Endothelial cell of umbilical vein (primary cell): ENCODE measurements at regions not wholly inside any gene's neighbourhood (a gene's known extent, or its start where the extent isn't known, plus 50 kb on each side); places are given as distances from the start of the nearest gene placed in this dataset.
"Not testable (repeated sequence)": the region's sequence is repeated elsewhere in the genome, so short reads cannot be mapped to it uniquely, and the experiment has no call there.

Source experiments
- BruUV-seq: library from RNA; stranded (reverse); fragments of 400-500 nt; replicated peaks from 2 replicates; lab custom pipeline; 2021; lab: Mats Ljungman, UMichigan
- CTCF ChIA-PET: fragments of 300-600, 350-600 bp; sonication (Branson Sonifier 250); formaldehyde crosslinking; loops from one replicate; lab custom pipeline; 2021; ENCODE audit warnings: antibody characterized with exemption, inconsistent platforms; lab: Charles Lee
- POLR2A ChIA-PET: fragments of 300-600, 350-600 bp; sonication (Branson Sonifier 250); formaldehyde crosslinking; loops from one replicate; lab custom pipeline; 2021; ENCODE audit warnings: antibody characterized with exemption, inconsistent platforms; lab: Charles Lee
- DNase-seq: peaks from one replicate; pipeline ENCODE4 v3.0.0-alpha.2; 2011; ENCODE audit warnings: low read depth, low spot score
- FAIRE-seq: peaks from 2 replicates; lab custom pipeline; 2011; peaks lifted over from hg19 to GRCh38; lab: Jason Lieb, UNC
- H2AFZ ChIP-seq: 2 replicates; pipeline ENCODE4 v1.6.0; 2012; ENCODE audit warnings: low read depth, low read length, control low read depth, inconsistent platforms
- H3K27ac ChIP-seq: 2 replicates; pipeline ENCODE4 v1.5.1; 2011; ENCODE audit warnings: low read depth, mild to moderate bottlenecking, control low read depth, low read length, moderate library complexity; ENCODE audit not compliant: insufficient read depth
- H3K27me3 ChIP-seq, 2 experiments: 2 replicates each; pipeline versions ENCODE4 v1.6.0 to v1.6.1; 2011; ENCODE audit warnings: low read length in 2 of 2, mixed read lengths in 1 of 2; ENCODE audit not compliant: control insufficient read depth in 2 of 2, insufficient read depth in 2 of 2
- H3K36me3 ChIP-seq, 2 experiments: 2 replicates in 1 of 2; 3 replicates in 1 of 2; pipeline ENCODE4 v1.5.1; 2011; ENCODE audit warnings: low read length in 2 of 2, mild to moderate bottlenecking in 1 of 2, moderate library complexity in 1 of 2; ENCODE audit not compliant: control insufficient read depth in 2 of 2, insufficient read depth in 2 of 2; ENCODE audit errors: extremely low read depth in 1 of 2
- H3K4me1 ChIP-seq: 3 replicates; pipeline ENCODE4 v1.5.1; 2011; ENCODE audit warnings: mild to moderate bottlenecking, low read length; ENCODE audit not compliant: control insufficient read depth, insufficient read depth; ENCODE audit errors: extremely low read depth
- H3K4me2 ChIP-seq: 2 replicates; pipeline ENCODE4 v1.6.1; 2011; ENCODE audit warnings: low read length, control low read depth, mixed read lengths; ENCODE audit not compliant: insufficient read depth
- H3K4me3 ChIP-seq, 3 experiments: fragments of 200-600 bp in 1 of 3; sonication (generic), shearing (Covaris generic) in 1 of 3; replicated peaks in 1 of 3; 2 replicates each; pipeline ENCODE4 v1.5.1; 2011 to 2016; ENCODE audit warnings: control low read depth in 3 of 3, low read length in 3 of 3, mild to moderate bottlenecking in 2 of 3, inconsistent platforms in 1 of 3, low read depth in 1 of 3, moderate library complexity in 1 of 3; ENCODE audit not compliant: insufficient read depth in 1 of 3
- H3K79me2 ChIP-seq: 2 replicates; pipeline ENCODE4 v1.6.0; 2012; ENCODE audit warnings: low read length, inconsistent platforms; ENCODE audit not compliant: control insufficient read depth, insufficient read depth
- H3K9ac ChIP-seq: replicated peaks from 2 replicates; pipeline ENCODE3; 2011; ENCODE audit warnings: low read length, control low read depth; ENCODE audit not compliant: insufficient read depth; ENCODE audit errors: extremely low read depth
- H3K9me1 ChIP-seq: replicated peaks from 3 replicates; pipeline ENCODE4 v1.6.0; 2011; ENCODE audit warnings: mild to moderate bottlenecking, low read length; ENCODE audit not compliant: control insufficient read depth, insufficient read depth; ENCODE audit errors: extremely low read depth
- H3K9me3 ChIP-seq: replicated peaks from 2 replicates; pipeline ENCODE4 v1.5.1; 2012; ENCODE audit warnings: low read length, inconsistent platforms; ENCODE audit not compliant: control insufficient read depth, insufficient read depth
- H4K20me1 ChIP-seq: replicated peaks from 2 replicates; pipeline ENCODE3; 2011; ENCODE audit warnings: mild to moderate bottlenecking, low read length; ENCODE audit not compliant: control insufficient read depth, insufficient read depth; ENCODE audit errors: extremely low read depth
- CTCF ChIP-seq, 2 donors: IDR thresholded peaks; 1 replicate in 1 of 2; 2 replicates in 1 of 2; pipeline ENCODE4 v1.5.1; 2011; ENCODE audit warnings: low read length in 2 of 2, mild to moderate bottlenecking in 2 of 2, moderate library complexity in 2 of 2, control low read depth in 1 of 2, inconsistent platforms in 1 of 2, low read depth in 1 of 2; ENCODE audit not compliant: insufficient read depth in 1 of 2; ENCODE audit errors: extremely low read depth in 1 of 2
- EZH2 ChIP-seq: IDR thresholded peaks from 2 replicates; pipeline ENCODE4 v1.6.1; 2012; ENCODE audit warnings: borderline replicate concordance, low read depth, mild to moderate bottlenecking, moderate library complexity, low read length, inconsistent platforms; ENCODE audit not compliant: severe bottlenecking
- FOS ChIP-seq: IDR thresholded peaks from 2 replicates; pipeline ENCODE4 v1.6.1; 2011; ENCODE audit warnings: mild to moderate bottlenecking, low read length, moderate library complexity, borderline replicate concordance; ENCODE audit not compliant: insufficient read depth
- GATA2 ChIP-seq: IDR thresholded peaks from 2 replicates; pipeline ENCODE4 v1.7.0; 2011; ENCODE audit warnings: low read depth, mild to moderate bottlenecking, moderate library complexity, mixed read lengths, low read length; ENCODE audit not compliant: insufficient read length, insufficient read depth
- JUN ChIP-seq: IDR thresholded peaks from 2 replicates; pipeline ENCODE4 v1.6.1; 2011; ENCODE audit warnings: borderline replicate concordance, low read depth; ENCODE audit not compliant: insufficient read length, insufficient read depth
- MAX ChIP-seq: IDR thresholded peaks from 2 replicates; pipeline ENCODE4 v1.6.1; 2011; ENCODE audit not compliant: insufficient read depth, insufficient read length
- MYC ChIP-seq: IDR thresholded peaks from one replicate; pipeline ENCODE4 v1.6.1; 2011; ENCODE audit warnings: mild to moderate bottlenecking, low read depth, low read length
- POLR2A ChIP-seq: IDR thresholded peaks from 2 replicates; pipeline ENCODE4 v1.6.1; 2012; ENCODE audit warnings: low read depth, mild to moderate bottlenecking, control low read depth, low read length
- POLR2AphosphoS5 ChIP-seq: IDR thresholded peaks from 2 replicates; pipeline ENCODE4 v1.6.1; 2012; ENCODE audit warnings: low read depth, mild to moderate bottlenecking, control low read depth, low read length, moderate library complexity; ENCODE audit not compliant: insufficient read depth
- dilution Hi-C: fragments of 300-500 bp; cut with MboI; formaldehyde crosslinking; loops from one replicate; pipeline ENCODE4 v1.15.0; 2019; ENCODE audit warnings: low sequenced_read_pairs; ENCODE audit not compliant: extremely low pct_ligation_motif_present
- intact Hi-C: fragments of 100-400 bp; cut with micrococcal nuclease; formaldehyde crosslinking; loops from one replicate; pipeline ENCODE4 v1.10.0; 2022

DNA sequence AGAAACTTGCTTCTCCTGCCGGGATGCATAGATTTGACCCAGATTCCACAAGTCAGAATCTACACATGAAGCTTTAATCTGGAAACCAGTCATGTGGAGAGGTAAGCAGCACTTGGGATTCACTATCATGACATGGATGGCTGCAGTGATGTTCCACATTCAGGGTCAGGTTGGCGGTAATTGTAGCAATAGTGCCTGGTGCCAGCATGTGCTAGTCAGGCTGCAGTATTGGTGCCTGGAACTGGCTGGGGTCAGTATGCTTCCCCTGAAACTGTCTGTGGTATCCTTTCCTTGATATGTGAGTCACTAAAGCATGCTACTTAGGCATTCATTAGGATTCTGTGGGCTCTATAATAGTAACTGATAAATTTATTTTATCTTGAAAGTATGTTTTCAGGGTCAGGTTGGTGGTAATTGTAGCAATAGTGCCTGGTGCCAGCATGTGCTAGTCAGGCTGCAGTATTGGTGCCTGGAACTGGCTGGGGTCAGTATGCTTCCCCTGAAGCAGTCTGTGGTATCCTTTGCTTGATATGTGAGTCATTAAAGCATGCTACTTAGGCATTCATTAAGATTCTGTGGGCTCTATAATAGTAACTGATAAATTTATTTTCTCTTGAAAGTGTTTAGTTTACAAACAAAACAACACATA, 1439.2 kb downstream of the ZPLD1 start:
- POLR2A ChIA-PET, result no interaction called here

DNA sequence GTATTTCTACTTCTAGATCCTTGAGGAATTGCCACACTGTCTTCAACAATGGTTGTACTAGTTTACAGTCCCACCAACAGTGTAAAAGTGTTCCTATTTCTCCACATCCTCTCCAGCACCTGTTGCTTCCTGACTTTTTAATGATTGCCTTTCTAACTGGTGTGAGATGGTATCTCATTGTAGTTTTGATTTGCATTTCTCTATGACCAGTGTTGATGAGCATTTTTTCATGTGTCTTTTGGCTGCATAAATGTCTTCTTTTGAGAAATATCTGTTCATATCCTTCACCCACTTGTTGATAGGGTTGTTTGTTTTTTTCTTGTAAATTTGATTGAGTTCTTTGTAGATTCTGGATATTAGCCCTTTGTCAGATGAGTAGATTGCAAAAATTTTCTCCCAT, 1447.0 kb downstream of the ZPLD1 start:
- dilution Hi-C loops, FAIRE-seq, intact Hi-C loops, H3K79me2 ChIP-seq, H3K9me1 ChIP-seq, H3K4me2 ChIP-seq, H3K9ac ChIP-seq, H2AFZ ChIP-seq, H4K20me1 ChIP-seq, H3K27me3 ChIP-seq, POLR2A ChIA-PET, DNase-seq, H3K4me1 ChIP-seq, BruUV-seq, H3K4me3 ChIP-seq, H3K36me3 ChIP-seq, H3K9me3 ChIP-seq, CTCF ChIA-PET, H3K27ac ChIP-seq: not testable (repeated sequence)

More for the DNA sequence above, 1439.2 kb downstream of the ZPLD1 start:
- dilution Hi-C loops, result no loop called here
- TF ChIP-seq CTCF (IDR thresholded peaks at IDR 0.05; ENCODE audit: extremely low read depth in 1 of 2, insufficient read depth in 1 of 2, low read depth in 1 of 2, low read length in 2 of 2), result no peak
- no peak for TF ChIP-seq MYC
- TF ChIP-seq GATA2, result no peak
- TF ChIP-seq EZH2, result no peak
- no peak for TF ChIP-seq FOS
- TF ChIP-seq POLR2AphosphoS5, result no peak
- no peak for TF ChIP-seq MAX
- no peak for TF ChIP-seq JUN
- no peak for TF ChIP-seq POLR2A
- H3K9me1 ChIP-seq, result no peaks in the 10 kb centered on the region
- no peak for DNase-seq
- H3K9ac ChIP-seq, result no peak overlapping the region
- H3K9me3 ChIP-seq, result no peaks in the 10 kb centered on the region
- BruUV-seq, result no TSS peak
- FAIRE-seq, result no peak
- intact Hi-C loops, result no loop called here
- H3K27ac ChIP-seq, result no peak overlapping the region
- no peaks in the 10 kb centered on the region for H3K36me3 ChIP-seq
- no peak overlapping the region for H3K4me3 ChIP-seq
- CTCF ChIA-PET, result no interaction called here
- H4K20me1 ChIP-seq, result no peaks in the 10 kb centered on the region
- no peak overlapping the region for H3K4me2 ChIP-seq
- no peaks in the 10 kb centered on the region for H3K27me3 ChIP-seq
- no peak overlapping the region for H2AFZ ChIP-seq
- no peaks in the 10 kb centered on the region for H3K79me2 ChIP-seq
- no peaks in the 10 kb centered on the region for H3K4me1 ChIP-seq
